ENCODE measurements at regions not wholly inside any gene's neighbourhood (a gene's known extent, or its start where the extent isn't known, plus 50 kb on each side); places are given as distances from the start of the nearest gene placed in this dataset.

DNA sequence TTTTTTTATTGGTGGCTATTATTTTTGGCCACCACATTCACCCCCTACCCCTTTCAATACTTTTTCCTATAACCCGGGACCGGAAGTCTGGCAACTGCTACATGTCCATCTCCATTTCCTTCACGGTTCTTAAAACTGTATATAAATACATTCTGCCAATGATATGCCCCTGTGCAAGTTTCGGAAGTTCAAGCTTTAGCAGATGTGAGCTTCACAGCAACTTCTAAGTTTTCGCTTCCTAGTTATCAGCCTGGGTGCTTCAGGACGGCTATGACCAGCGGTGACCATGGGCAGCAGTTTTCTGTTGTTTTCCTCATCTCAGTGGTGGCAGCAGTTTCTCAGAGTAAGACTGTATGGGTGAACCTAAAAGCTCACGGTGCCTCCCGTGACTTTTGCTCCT, 153.5 kb upstream of the NFE2L3 start:
- Mint-ChIP-seq H3K4me1 (peaks cover 14% of the 10 kb centered on the region), H3K9me3 (peaks cover 3% of the 10 kb centered on the region), H3K27ac (no peak overlapping the region), H3K36me3 (no peaks in the 10 kb centered on the region), H3K4me3 (no peak overlapping the region), H3K27me3 (ENCODE audit: low read depth) (no peaks in the 10 kb centered on the region)
- TF ChIP-seq, protein P1, sequence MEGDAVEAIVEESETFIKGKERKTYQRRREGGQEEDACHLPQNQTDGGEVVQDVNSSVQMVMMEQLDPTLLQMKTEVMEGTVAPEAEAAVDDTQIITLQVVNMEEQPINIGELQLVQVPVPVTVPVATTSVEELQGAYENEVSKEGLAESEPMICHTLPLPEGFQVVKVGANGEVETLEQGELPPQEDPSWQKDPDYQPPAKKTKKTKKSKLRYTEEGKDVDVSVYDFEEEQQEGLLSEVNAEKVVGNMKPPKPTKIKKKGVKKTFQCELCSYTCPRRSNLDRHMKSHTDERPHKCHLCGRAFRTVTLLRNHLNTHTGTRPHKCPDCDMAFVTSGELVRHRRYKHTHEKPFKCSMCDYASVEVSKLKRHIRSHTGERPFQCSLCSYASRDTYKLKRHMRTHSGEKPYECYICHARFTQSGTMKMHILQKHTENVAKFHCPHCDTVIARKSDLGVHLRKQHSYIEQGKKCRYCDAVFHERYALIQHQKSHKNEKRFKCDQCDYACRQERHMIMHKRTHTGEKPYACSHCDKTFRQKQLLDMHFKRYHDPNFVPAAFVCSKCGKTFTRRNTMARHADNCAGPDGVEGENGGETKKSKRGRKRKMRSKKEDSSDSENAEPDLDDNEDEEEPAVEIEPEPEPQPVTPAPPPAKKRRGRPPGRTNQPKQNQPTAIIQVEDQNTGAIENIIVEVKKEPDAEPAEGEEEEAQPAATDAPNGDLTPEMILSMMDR (IDR thresholded peaks at IDR 0.05; ENCODE audit: unreplicated experiment) = no peak
- DNase-seq (ENCODE audit: low spot score in 2 of 2, unreplicated experiment in 2 of 2) = no peak

DNA sequence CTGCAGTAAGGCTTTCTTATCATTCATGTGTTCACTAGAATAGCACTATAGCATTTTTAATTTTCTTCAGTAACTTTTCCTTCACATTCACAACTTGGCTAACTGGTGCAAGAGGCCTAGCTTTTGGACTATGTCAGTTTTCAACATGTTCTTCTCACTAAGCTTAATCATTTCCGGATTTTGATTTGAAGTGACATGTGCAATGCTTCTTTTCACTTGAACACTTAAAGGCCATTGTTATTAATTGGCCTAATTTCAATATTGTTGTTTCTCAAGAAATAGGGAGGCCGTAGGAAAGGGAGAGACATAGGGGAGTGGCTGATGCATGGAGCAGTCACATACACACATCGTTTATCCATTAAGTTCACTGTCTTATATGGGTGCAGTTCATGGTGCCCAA, 151.2 kb upstream of the NFE2L3 start:
- H3K36me3 Mint-ChIP-seq = no peaks in the 10 kb centered on the region
- H3K4me1 Mint-ChIP-seq = peaks cover 11% of the 10 kb centered on the region
- H3K9me3 Mint-ChIP-seq = no peaks in the 10 kb centered on the region
- no peaks in the 10 kb centered on the region for H3K27me3 Mint-ChIP-seq (ENCODE audit: low read depth)
- H3K27ac Mint-ChIP-seq = no peak overlapping the region
- TF ChIP-seq, protein P1 (IDR thresholded peaks at IDR 0.05; ENCODE audit: unreplicated experiment) = no peak
- no peak overlapping the region for H3K4me3 Mint-ChIP-seq
- DNase-seq (ENCODE audit: low spot score in 2 of 2, unreplicated experiment in 2 of 2) = no peak

DNA sequence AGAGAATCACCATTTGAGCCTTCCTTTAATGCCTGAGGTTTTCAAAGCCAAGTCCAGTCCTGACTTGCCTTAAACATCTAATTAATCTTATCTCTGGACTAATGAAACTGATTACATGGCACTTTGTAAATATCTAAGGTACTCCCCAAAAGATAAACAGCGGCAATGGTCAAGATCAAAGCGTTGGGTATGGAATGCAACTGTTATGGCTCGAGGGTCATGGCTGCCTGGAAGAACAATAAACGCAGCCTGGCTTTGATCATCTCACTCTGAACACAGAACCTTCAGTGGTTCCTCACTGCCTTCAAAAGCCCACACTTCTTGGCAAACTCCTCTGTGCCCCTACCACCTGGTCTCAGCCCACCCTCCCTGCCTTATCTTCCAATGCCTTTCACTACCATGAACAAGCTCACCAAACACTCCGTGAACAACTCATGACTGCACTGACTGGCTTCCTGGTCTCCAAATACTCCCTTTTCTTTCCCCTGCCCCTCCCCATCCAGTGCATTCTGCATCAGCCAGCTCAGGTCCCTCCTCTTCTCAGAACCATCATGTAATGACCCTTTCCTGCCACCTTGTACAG, 150.2 kb upstream of the NFE2L3 start:
- no peak for DNase-seq (ENCODE audit: low spot score in 2 of 2, unreplicated experiment in 2 of 2)
- TF ChIP-seq, protein P1 (IDR thresholded peaks at IDR 0.05; ENCODE audit: unreplicated experiment) = no peak
- H3K4me3 Mint-ChIP-seq = no peak overlapping the region
- no peaks in the 10 kb centered on the region for H3K36me3 Mint-ChIP-seq
- H3K9me3 Mint-ChIP-seq = no peaks in the 10 kb centered on the region
- H3K4me1 Mint-ChIP-seq = peaks cover 11% of the 10 kb centered on the region
- peak overlapping the region; percentile 32 for H3K27ac Mint-ChIP-seq
- H3K27me3 Mint-ChIP-seq (ENCODE audit: low read depth) = no peaks in the 10 kb centered on the region

DNA sequence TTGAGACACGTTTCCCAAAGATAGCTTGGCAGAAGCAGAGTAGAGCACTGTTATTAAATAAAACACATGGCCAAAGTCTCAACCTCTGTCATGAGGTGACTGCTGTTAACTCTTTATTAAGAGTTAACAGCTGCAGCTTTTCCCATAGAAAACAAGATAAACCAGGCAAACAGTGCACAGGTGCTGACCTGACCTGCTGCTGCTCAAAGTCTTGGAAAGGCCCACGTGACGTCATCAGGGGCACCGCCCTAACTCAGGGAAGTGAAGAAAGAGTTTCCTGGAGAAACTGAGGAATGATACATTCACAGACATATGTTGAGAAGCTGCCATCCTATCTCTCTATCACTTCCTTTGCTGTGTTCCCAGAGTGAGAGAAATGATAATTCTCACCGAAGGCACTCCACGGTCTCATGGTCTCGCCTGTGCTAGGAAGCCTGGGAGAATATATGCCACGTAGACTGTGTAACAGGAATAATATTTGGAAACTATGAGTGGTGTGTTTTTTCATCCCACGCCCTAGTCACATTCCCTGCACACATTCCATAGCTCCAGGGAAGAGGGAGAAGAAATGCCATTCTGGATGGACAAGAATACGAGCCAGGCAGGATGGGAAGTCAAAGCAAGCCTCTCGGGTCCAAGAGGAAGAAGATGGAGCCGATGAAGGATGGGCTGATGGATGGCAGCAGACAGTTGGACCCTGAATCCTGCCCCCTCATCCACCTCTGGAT, 146.2 kb upstream of the NFE2L3 start:
- Mint-ChIP-seq H3K4me3 (no peak overlapping the region), H3K36me3 (no peaks in the 10 kb centered on the region), H3K27me3 (ENCODE audit: low read depth) (no peaks in the 10 kb centered on the region), H3K9me3 (no peaks in the 10 kb centered on the region), H3K4me1 (peaks cover 13% of the 10 kb centered on the region), H3K27ac (no peak overlapping the region)
- TF ChIP-seq, protein P1 (IDR thresholded peaks at IDR 0.05; ENCODE audit: unreplicated experiment) = no peak
- no peak for DNase-seq (ENCODE audit: low spot score in 2 of 2, unreplicated experiment in 2 of 2)

DNA sequence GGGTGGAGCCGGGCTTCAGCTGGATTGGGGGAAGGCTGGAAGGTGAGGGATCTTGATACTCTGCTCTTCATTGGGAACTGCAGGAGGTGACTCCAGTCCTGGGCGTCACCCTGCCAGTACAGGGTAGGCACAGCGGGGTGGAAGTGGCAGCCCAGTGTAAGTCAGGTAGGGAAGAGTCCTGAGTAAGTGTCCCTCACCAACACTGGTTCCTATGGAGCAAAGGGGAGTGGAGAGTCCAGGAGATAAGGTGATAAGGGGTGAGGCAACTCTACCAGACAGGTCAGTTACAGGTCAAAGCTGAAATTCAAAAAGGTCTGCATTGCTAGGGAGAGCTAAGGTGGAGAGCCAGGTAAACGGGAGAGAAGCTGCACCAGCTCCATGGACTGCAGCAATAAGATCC, 145.6 kb upstream of the NFE2L3 start:
- H3K27me3 Mint-ChIP-seq (ENCODE audit: low read depth) = no peaks in the 10 kb centered on the region
- TF ChIP-seq, protein P1 (IDR thresholded peaks at IDR 0.05; ENCODE audit: unreplicated experiment) = no peak
- no peak overlapping the region for H3K27ac Mint-ChIP-seq
- peaks cover 12% of the 10 kb centered on the region for H3K4me1 Mint-ChIP-seq
- H3K36me3 Mint-ChIP-seq = no peaks in the 10 kb centered on the region
- no peaks in the 10 kb centered on the region for H3K9me3 Mint-ChIP-seq
- H3K4me3 Mint-ChIP-seq = no peak overlapping the region
- no peak for DNase-seq (ENCODE audit: low spot score in 2 of 2, unreplicated experiment in 2 of 2)

Data from mesothelial cell of epicardium (in vitro differentiated cells).